ENCODE measurements at regions not wholly inside any gene's neighbourhood (a gene's known extent, or its start where the extent isn't known, plus 50 kb on each side); places are given as distances from the start of the nearest gene placed in this dataset.
A peak's percentile ranks its signal among the peaks of the same experiment; 100 is the strongest.

DNA sequence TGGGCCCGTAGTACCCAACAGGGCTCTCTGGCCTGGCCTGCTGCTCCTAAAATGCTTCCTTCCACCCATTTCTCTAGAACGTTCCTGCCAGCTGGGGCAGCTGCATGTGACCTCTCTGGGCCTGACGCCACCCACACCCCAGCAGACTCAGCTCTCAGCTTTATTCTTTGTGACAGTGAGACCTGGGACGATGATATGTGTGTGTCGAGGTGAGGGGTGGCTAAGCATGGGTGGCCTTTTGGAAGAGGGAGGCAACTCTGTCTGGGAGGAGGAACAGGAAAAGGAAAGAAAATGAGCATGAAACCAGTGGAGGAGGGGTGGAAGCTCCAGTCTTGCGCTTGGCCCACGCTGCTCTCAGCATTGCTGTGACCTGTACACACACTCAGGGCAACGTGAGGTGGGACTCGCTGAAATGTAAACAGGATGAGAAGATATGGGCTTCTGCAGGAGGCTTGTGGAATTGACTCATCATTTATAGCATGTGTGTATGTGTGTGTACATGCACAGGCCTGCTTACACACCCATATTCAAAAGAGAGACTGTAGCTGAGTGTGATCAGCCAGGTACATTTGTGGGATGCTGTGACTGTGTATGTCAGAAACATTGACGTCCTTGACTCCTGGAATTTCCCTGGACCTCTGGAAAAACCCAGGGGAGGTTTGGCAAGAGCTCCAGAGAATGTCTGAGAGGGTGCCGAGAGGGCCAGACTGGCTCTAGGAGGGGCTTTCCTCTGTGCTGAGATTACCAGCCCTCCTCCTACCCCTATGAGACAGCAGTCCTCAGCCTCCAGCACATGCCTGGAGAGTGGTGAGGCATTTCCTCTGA is 137.9 kb downstream of the PJA1 start:
- no peaks in the 10 kb centered on the region for H3K9me3 ChIP-seq (ENCODE audit: control insufficient read depth, insufficient read depth, low read depth, low read length)
- no peak overlapping the region for H3K4me3 ChIP-seq (ENCODE audit: low read depth in 2 of 2, low read length in 2 of 2)
- intact Hi-C loops (cut with micrococcal nuclease; ENCODE audit: unreplicated experiment) (no loop called here), in situ Hi-C loops (cut with HindIII; ENCODE audit: low pct_unique_long_range_greater_than_20kb, low sequenced_read_pairs) (no loop called here)
- TF ChIP-seq TCF7L2 (IDR thresholded peaks at IDR 0.05; ENCODE audit: low read depth, low read length) (no peak), SIN3A (IDR thresholded peaks at IDR 0.05; ENCODE audit: borderline replicate concordance, insufficient read depth, low read depth, low read length) (no peak), POLR2AphosphoS5 (IDR thresholded peaks at IDR 0.05; ENCODE audit: low read depth, low read length) (no peak)
- TF ChIP-seq, protein P1, sequence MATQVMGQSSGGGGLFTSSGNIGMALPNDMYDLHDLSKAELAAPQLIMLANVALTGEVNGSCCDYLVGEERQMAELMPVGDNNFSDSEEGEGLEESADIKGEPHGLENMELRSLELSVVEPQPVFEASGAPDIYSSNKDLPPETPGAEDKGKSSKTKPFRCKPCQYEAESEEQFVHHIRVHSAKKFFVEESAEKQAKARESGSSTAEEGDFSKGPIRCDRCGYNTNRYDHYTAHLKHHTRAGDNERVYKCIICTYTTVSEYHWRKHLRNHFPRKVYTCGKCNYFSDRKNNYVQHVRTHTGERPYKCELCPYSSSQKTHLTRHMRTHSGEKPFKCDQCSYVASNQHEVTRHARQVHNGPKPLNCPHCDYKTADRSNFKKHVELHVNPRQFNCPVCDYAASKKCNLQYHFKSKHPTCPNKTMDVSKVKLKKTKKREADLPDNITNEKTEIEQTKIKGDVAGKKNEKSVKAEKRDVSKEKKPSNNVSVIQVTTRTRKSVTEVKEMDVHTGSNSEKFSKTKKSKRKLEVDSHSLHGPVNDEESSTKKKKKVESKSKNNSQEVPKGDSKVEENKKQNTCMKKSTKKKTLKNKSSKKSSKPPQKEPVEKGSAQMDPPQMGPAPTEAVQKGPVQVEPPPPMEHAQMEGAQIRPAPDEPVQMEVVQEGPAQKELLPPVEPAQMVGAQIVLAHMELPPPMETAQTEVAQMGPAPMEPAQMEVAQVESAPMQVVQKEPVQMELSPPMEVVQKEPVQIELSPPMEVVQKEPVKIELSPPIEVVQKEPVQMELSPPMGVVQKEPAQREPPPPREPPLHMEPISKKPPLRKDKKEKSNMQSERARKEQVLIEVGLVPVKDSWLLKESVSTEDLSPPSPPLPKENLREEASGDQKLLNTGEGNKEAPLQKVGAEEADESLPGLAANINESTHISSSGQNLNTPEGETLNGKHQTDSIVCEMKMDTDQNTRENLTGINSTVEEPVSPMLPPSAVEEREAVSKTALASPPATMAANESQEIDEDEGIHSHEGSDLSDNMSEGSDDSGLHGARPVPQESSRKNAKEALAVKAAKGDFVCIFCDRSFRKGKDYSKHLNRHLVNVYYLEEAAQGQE (IDR thresholded peaks at IDR 0.05; ENCODE audit: insufficient read depth in 1 of 2, low read depth in 2 of 2, low read length in 1 of 2), result no peak
- TF ChIP-seq, protein P2, sequence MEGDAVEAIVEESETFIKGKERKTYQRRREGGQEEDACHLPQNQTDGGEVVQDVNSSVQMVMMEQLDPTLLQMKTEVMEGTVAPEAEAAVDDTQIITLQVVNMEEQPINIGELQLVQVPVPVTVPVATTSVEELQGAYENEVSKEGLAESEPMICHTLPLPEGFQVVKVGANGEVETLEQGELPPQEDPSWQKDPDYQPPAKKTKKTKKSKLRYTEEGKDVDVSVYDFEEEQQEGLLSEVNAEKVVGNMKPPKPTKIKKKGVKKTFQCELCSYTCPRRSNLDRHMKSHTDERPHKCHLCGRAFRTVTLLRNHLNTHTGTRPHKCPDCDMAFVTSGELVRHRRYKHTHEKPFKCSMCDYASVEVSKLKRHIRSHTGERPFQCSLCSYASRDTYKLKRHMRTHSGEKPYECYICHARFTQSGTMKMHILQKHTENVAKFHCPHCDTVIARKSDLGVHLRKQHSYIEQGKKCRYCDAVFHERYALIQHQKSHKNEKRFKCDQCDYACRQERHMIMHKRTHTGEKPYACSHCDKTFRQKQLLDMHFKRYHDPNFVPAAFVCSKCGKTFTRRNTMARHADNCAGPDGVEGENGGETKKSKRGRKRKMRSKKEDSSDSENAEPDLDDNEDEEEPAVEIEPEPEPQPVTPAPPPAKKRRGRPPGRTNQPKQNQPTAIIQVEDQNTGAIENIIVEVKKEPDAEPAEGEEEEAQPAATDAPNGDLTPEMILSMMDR (IDR thresholded peaks at IDR 0.05), result no peak
- H3K27ac ChIP-seq (ENCODE audit: low read length), result no peak overlapping the region
- peak; percentile 58 for ATAC-seq
- ChIA-PET CTCF (no interaction called here), POLR2A (no interaction called here)
- no peaks in the 10 kb centered on the region for H3K4me1 ChIP-seq (ENCODE audit: control insufficient read depth, insufficient read depth, low read length)
- H3K27me3 ChIP-seq (ENCODE audit: control insufficient read depth, insufficient read depth, low read length), result no peaks in the 10 kb centered on the region
- H3K36me3 ChIP-seq (ENCODE audit: control insufficient read depth, insufficient read depth, low read length), result no peaks in the 10 kb centered on the region
- DNase-seq (ENCODE audit: low read depth, low spot score), result no peak
- no TSS peak for BruUV-seq (replicated peaks)

GRCh38 chrX:69025802-69026301 is 139.4 kb downstream of the PJA1 start:
- ATAC-seq, result peak; percentile 71

More at GRCh38 chrX:69025802-69026301, 139.4 kb downstream of the PJA1 start:
- DNase-seq (ENCODE audit: low read depth, low spot score), result no peak
- in situ Hi-C loops (cut with HindIII; ENCODE audit: low pct_unique_long_range_greater_than_20kb, low sequenced_read_pairs) (no loop called here), intact Hi-C loops (cut with micrococcal nuclease; ENCODE audit: unreplicated experiment) (no loop called here)
- Histone ChIP-seq H3K36me3 (ENCODE audit: control insufficient read depth, insufficient read depth, low read length) (no peaks in the 10 kb centered on the region), H3K4me1 (ENCODE audit: control insufficient read depth, insufficient read depth, low read length) (no peaks in the 10 kb centered on the region), H3K27ac (ENCODE audit: low read length) (no peak overlapping the region), H3K27me3 (ENCODE audit: control insufficient read depth, insufficient read depth, low read length) (no peaks in the 10 kb centered on the region), H3K4me3 (ENCODE audit: low read depth in 2 of 2, low read length in 2 of 2) (no peak overlapping the region), H3K9me3 (ENCODE audit: control insufficient read depth, insufficient read depth, low read depth, low read length) (no peaks in the 10 kb centered on the region)
- no TSS peak for BruUV-seq (replicated peaks)
- CTCF ChIA-PET, result no interaction called here
- POLR2A ChIA-PET, result no interaction called here
- TF ChIP-seq, protein P2 (IDR thresholded peaks at IDR 0.05), result no peak
- TF ChIP-seq TCF7L2 (IDR thresholded peaks at IDR 0.05; ENCODE audit: low read depth, low read length) (no peak), POLR2AphosphoS5 (IDR thresholded peaks at IDR 0.05; ENCODE audit: low read depth, low read length) (no peak), SIN3A (IDR thresholded peaks at IDR 0.05; ENCODE audit: borderline replicate concordance, insufficient read depth, low read depth, low read length) (no peak)
- TF ChIP-seq, protein P1 (IDR thresholded peaks at IDR 0.05; ENCODE audit: insufficient read depth in 1 of 2, low read depth in 2 of 2, low read length in 1 of 2), result no peak
